ENCODE measurements at regions not wholly inside any gene's neighbourhood (a gene's known extent, or its start where the extent isn't known, plus 50 kb on each side); places are given as distances from the start of the nearest gene placed in this dataset.

GRCh38 chr4:187178587-187178986, 454.9 kb upstream of the FAT1 start:
- no peak for DNase-seq

DNA sequence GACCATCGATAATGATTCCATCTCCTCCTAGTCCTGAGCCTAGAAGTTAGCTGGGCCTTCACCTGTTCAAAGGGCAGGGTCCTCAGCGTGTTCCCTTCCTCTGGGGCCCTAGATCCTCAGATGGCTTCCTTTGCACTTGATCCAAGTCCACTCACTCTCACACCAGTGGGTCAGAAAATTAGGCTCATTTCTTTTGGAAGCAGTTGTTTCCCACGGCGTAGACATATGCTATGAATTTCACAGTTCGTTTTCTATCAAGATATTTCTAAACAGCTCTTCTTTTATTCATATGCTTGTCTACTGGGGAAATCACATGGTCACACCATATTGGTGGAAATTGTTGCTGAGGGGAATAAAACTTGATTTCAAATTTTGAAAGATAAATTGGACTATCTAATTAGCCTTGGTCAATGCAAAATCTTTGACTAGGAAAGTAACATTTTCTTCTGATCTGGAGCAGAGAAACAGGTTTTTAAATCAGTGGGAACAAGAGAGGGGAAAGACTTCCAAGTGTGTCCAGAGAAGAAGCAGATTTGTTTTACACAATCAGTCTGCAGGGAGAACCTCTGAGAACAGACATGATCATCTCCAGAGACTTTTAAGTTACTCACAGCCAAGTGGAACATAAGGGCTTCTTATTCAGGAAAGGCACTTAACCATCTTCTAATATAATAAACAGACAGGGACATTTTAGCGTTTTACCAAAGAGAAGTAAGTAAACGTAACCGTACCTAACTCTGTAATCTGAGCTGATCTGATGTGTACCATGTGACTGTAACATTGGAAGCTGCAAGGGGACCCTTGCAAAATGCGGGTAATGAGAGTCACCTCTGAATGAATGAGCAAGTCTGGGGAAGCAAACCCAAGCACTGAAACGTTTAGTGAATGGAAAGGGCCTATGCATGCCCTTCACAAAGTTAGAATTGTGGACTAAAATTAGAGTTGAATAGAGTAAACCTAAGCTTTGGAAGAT, 455.7 kb upstream of the FAT1 start:
- no peak for DNase-seq

DNA sequence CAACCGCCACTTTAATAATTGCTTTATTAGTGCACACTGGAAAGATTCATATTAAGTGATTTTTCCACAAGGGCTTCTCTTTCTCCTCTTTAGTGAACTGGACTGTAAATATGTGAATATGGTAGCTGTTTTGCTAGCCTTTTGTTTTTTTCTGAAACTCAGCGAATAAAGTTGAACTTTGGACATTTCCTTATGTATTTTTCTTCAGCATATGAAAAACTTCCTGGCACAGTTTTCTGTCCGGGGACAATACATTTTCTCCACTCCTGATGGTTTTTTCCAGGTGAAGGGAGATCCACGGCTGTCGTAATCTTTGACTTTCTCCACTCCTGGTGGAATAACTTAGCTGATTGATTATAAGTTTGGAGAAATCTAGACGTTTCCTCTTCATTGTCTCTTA, 457.4 kb upstream of the FAT1 start:
- no peak for DNase-seq

GRCh38 chr4:187183346-187183745, 459.7 kb upstream of the FAT1 start:
- DNase-seq: no peak

GRCh38 chr4:187183826-187184225, 460.2 kb upstream of the FAT1 start:
- no peak for DNase-seq

DNA sequence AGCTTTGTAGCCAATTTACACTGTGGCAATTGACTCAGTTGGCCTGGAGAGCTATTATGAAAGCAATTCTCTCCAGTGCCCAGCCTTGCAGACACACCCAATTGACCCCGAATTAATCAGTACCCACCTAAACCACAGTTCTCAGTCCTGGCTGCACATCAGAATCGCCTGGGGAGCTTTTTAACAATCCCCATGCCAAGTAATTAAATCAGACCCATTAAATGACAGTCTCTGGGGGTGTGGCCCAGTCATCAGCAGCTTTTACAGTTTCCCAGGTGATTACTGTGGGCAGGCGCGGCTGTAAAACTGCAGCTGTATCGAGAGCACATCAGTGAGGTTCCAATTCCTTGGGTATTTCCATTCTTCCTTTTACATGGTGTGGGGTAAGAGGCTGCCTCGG, 460.9 kb upstream of the FAT1 start:
- no peak for DNase-seq

GRCh38 chr4:187188118-187188517, 464.5 kb upstream of the FAT1 start:
- no peak for DNase-seq

- no peak for DNase-seq
These were observed 465.1 kb upstream of the FAT1 start for GRCh38 chr4:187188741-187189140.

DNA sequence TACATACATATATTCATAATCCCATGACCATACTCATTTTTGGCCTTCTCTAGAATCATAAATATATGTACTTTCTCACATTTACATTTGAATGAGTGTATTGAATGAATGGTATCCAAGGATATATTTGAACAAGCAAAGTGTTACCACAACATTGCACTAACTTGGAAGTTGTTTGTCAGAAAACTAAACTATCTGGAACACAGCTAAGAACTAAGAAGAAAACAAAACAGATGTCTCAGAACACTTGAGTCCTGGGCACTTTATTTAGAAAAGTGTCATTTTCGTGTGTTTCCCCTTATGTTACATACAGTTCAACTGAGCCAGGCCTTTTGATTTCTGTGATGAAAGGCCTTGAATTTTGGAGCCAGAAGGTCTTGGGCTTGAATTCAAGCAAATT, 466.7 kb upstream of the FAT1 start:
- DNase-seq: no peak

GRCh38 chr4:187191676-187192075, 468.0 kb upstream of the FAT1 start:
- no peak for DNase-seq

GRCh38 chr4:187192266-187192665, 468.6 kb upstream of the FAT1 start:
- DNase-seq: no peak

DNA sequence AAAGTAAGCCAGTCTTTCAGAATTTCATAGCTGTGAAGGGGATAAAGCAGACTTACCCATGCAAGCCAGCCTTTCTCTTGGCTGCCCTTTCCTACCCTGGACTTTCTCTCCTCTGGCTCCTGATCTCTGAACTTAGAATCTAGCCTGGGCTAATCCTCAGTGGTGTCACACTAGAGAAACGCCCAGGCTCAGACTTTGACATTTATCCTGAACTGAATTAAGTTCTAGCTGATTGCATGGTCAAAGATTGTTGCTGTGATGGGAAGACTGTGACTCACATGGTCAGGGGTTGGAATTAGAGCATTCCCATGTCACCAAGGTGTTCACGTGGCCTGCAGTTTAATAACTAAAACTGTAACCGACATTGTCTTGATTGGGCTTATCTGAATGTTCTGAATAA, 469.5 kb upstream of the FAT1 start:
- no peak for DNase-seq

DNA sequence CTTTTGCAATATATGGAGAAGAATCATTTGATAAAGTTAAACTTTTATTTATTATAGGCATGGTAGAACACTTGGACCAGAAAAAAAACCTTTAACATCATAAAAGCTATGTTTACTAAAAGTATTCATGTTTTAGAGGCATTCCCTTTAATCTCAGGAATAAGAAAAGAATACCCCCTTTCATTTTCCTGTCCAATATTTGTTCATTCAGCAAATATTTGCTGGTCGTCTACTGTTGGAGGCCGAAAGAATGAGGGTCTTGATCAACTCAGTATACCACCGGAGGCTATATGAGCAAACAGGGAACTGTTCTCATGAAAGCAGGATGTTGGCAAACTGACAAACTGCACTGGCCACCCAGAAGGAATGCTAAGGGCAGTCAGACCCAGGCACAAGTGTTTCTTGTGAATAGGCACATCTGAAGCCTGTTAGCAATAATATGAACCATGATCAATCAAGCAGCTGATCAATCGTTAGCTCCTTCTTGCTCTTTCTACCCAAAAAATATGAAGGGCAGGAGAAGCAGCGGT, 480.8 kb upstream of the FAT1 start:
- no peak for DNase-seq

DNA sequence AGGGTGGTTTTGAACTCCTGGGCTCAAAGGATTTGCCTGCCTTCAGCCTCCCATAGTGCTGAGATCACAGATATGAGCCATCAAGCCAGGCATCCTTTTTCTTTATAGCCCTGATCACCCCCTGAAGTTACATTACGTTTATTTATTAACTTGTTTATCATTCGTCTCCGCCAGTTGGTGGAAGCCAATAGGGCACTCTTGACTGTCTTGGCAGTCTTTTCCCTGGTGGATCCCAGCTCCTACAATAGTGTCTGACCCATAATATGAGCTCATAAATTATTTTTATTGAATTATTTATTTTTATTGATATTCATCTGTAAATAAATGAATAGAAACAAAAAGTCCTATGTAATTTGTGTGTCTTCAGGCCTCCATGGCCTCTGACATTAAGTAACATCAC, 484.3 kb upstream of the FAT1 start:
- no peak for DNase-seq

- DNase-seq: no peak
These were observed 485.0 kb upstream of the FAT1 start for GRCh38 chr4:187208651-187209050.

DNA sequence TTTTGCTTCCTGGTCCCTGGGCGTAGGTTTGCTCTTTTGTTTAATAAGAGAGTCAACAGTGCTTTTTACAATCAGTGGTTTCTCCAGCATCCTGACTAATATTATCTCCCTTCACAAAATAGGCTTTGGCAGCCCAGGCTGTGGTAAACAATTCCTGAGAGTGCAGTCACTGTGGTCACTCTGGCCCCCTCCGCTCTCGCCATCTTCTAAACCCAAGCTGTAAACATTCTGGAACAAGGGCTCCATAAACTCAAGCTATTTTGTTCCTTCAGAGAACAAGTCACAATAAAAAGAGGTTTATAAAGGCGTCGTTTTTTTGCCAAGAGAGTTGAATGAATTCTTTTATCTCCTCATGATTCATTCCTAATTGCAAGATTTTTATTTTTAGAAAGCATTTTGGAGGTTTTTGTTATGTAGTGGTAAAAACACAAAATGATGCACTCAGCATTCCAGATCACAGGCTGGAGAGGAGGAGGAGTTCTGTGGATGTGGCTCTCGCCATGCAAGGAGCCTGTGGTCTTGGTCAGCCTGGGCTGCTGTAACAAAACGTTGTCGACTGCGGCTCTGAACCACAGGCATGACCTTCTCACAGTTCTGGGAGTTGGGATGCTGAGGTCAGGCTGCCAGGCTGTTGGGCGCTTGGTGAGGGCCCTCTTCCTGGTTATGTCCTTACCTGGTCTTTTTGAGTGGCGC, 486.4 kb upstream of the FAT1 start:
- DNase-seq: peak in 2 of 58 donors; percentile 1 to 2

GRCh38 chr4:187212446-187213080, 488.9 kb upstream of the FAT1 start:
- no peak for DNase-seq

- DNase-seq: no peak
These were observed 491.8 kb upstream of the FAT1 start for GRCh38 chr4:187215438-187215837.

DNA sequence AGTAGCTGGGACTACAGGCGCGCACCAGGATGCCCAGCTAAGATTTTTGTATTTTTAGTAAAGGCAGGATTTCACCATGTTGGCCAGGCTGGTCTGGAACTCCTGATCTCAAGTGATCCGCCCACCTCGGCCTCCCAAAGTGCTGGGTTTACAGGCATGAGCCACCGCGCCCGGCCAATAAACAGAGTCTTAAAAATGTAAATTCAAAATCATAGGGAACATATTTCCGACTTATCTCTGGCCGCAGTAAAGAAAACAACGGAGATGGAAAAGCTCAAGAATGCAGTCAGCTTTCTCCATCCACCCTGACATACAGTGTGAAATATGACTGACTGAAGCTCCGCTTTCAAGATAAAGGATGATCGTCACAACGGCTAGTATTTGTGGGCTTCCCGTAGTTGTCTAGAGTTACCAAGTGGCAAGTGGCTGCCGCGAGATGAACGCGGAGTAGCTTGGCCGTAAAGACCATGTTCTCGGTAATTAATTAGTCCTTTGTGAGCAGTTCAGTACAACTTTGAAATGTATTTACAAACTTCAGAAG, 495.1 kb upstream of the FAT1 start:
- DNase-seq: no peak

- no peak for DNase-seq
These were observed 500.9 kb upstream of the FAT1 start for GRCh38 chr4:187224560-187224959.

- DNase-seq: no peak
These were observed 504.4 kb upstream of the FAT1 start for GRCh38 chr4:187227907-187228704.

Measured in anterior cingulate cortex (tissue), 58 donors.